Heart left ventricle (tissue), 13 donors: ENCODE measurements at regions not wholly inside any gene's neighbourhood (a gene's known extent, or its start where the extent isn't known, plus 50 kb on each side); places are given as distances from the start of the nearest gene placed in this dataset.

Source experiments
- POLR2A ChIP-seq, 2 donors: fragments of 450-650 bp; IDR thresholded peaks; one replicate each; pipeline ENCODE4 v1.6.1; 2017; ENCODE audit warnings: antibody characterized with exemption in 2 of 2, mild to moderate bottlenecking in 2 of 2, moderate library complexity in 2 of 2
- TF ChIP-seq, protein P1 (sequence below), 12 donors: fragments of 200-600 bp; sonication (generic) in 4 of 12; IDR thresholded peaks; one replicate each; pipeline versions ENCODE4 v1.5.0 to v1.8.0; 2018 to 2022; ENCODE audit warnings: antibody characterized with exemption in 12 of 12, mild to moderate bottlenecking in 5 of 12
- donor health status: ischemic (EF 13 %, LVEDD 7.1; RV severe dilation, severe dysfunction).
- donor health status: DM: no; HTN: yes; CAD: no.
- donor health status: DM: no; HTN: no; CAD: no.
- donor health status: ischemic (EF 25% LVEDD 6.9; RV normal size, moderate dysfunction).
- donor health status: ischemic (EF 25% LVEDD 5.7; RV mildly dilated, moderate dysfunction).
- donor health status: ischemic (EF 35%, LVEDD 5.7; RV mildly dilated, moderate dysfunction).
- donor health status: nonischemic (EF 11% LVEDD 7.7; RV severe dilation, severe dysfunction).
- donor health status: DM: yes; HTN: yes; CAD: no.
- donor health status: PGD.
- donor health status: ischemic (EF 29% LVEDD 5.4; RV normal size, mild dysfunction).
- donor health status: nonischemic (EF 23%, LVEDD 6.1; RV moderate dilation, normal function).

DNA sequence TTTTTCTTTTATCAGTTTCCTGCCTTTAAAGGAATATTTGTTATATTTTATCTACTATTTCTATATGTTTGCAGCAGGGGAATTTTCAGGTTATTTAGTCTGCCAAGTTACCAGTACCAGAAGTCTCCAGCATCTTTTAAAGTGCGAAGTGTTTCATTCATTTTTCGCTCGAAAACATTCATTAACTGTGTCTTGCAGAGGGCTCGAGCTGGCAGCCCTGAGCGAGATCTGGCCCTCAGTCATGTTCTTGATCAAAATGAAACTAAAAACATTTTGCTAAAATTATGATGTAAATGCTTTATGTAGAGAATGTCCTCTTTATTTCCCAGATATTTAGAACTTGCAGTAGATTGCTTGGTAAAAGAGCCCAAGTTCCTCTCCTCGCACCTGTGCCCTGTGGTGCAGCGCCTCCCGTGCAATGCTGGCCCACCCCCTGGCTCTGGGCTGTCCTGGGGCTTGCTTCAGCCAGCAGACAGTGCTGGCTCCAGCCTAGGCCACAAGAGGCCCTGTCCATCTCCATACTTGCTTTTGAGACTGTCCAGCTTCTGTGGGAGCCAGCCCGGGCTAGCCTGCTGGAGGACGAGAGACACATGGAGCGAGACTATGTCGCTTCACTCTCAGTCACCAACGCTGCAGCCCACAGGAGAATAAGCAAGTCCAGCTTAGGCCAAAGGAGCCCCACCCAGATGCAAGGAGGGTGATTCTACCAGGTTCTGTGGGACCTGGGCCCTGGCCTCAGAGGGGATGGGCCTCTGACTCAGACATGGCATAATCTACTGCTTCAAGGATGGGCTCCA lies 71.9 kb upstream of the PRR23E start:
- TF ChIP-seq, protein P1, sequence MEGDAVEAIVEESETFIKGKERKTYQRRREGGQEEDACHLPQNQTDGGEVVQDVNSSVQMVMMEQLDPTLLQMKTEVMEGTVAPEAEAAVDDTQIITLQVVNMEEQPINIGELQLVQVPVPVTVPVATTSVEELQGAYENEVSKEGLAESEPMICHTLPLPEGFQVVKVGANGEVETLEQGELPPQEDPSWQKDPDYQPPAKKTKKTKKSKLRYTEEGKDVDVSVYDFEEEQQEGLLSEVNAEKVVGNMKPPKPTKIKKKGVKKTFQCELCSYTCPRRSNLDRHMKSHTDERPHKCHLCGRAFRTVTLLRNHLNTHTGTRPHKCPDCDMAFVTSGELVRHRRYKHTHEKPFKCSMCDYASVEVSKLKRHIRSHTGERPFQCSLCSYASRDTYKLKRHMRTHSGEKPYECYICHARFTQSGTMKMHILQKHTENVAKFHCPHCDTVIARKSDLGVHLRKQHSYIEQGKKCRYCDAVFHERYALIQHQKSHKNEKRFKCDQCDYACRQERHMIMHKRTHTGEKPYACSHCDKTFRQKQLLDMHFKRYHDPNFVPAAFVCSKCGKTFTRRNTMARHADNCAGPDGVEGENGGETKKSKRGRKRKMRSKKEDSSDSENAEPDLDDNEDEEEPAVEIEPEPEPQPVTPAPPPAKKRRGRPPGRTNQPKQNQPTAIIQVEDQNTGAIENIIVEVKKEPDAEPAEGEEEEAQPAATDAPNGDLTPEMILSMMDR (IDR thresholded peaks at IDR 0.05) = no peak
- no peak for TF ChIP-seq POLR2A (IDR thresholded peaks at IDR 0.05)
